ENCODE measurements at regions not wholly inside any gene's neighbourhood (a gene's known extent, or its start where the extent isn't known, plus 50 kb on each side); places are given as distances from the start of the nearest gene placed in this dataset.

- FAIRE-seq (no peak), DNase-seq (ENCODE audit: low read depth, low spot score) (no peak), ATAC-seq (no peak)
- RAD21 ChIA-PET (ENCODE audit: unreplicated experiment): no interaction called here
- POLR2A ChIA-PET: no interaction called here
- H3K4me1 ChIP-seq (ENCODE audit: control insufficient read depth, insufficient read depth, low read length): no peaks in the 10 kb centered on the region
- no peaks in the 10 kb centered on the region for H3K36me3 ChIP-seq (ENCODE audit: control insufficient read depth in 2 of 2, insufficient read depth in 2 of 2, low read length in 1 of 2)
- intact Hi-C loops (cut with micrococcal nuclease; ENCODE audit: unreplicated experiment) (no loop called here), in situ Hi-C loops (cut with MboI) (no loop called here)
- H3K9ac ChIP-seq (ENCODE audit: control insufficient read depth, insufficient read depth, low read length): no peak overlapping the region
- no peaks in the 10 kb centered on the region for H3K79me2 ChIP-seq (ENCODE audit: control insufficient read depth, insufficient read depth, low read length)
- SMC1A ChIA-PET (ENCODE audit: uncharacterized antibody, unreplicated experiment): no interaction called here
- no peak overlapping the region for H3K4me2 ChIP-seq (ENCODE audit: control insufficient read depth, insufficient read depth)
- no peaks in the 10 kb centered on the region for H4K20me1 ChIP-seq (ENCODE audit: control insufficient read depth, insufficient read depth)
- no peaks in the 10 kb centered on the region for H3K27me3 ChIP-seq (replicated peaks in 1 of 2; ENCODE audit: control insufficient read depth in 2 of 2, insufficient read depth in 2 of 2, low read length in 1 of 2)
- no peak overlapping the region for H3K27ac ChIP-seq (ENCODE audit: control insufficient read depth, insufficient read depth)
- CTCF ChIA-PET: no interaction called here
- no peak overlapping the region for H3K4me3 ChIP-seq
- H3K9me3 ChIP-seq (replicated peaks; ENCODE audit: control insufficient read depth, insufficient read depth, low read length): no peaks in the 10 kb centered on the region
- no peak overlapping the region for H2AFZ ChIP-seq (ENCODE audit: control insufficient read depth, low read depth, low read length)
- no TSS peak for BruUV-seq (replicated peaks)
- TF ChIP-seq SUPT20H (IDR thresholded peaks at IDR 0.05; ENCODE audit: borderline replicate concordance, control insufficient read depth, low read depth, low read length) (no peak), SPI1 (IDR thresholded peaks at IDR 0.05; ENCODE audit: borderline replicate concordance, insufficient read depth, low read depth, low read length) (no peak), FOXK2 (IDR thresholded peaks at IDR 0.05) (no peak), PAX5 (IDR thresholded peaks at IDR 0.05; ENCODE audit: borderline replicate concordance, low read depth, low read length) (no peak), MAX (IDR thresholded peaks at IDR 0.05; ENCODE audit: low read depth, low read length) (no peak), SKIL (IDR thresholded peaks at IDR 0.05; ENCODE audit: low read depth, poor library complexity, severe bottlenecking) (no peak)
Measured at GRCh38 chr11:38438091-38438490, 1840.1 kb upstream of the RAG2 start.

- Histone ChIP-seq H3K9ac (ENCODE audit: control insufficient read depth, insufficient read depth, low read length) (no peak overlapping the region), H3K27ac (ENCODE audit: control insufficient read depth, insufficient read depth) (no peak overlapping the region), H3K79me2 (ENCODE audit: control insufficient read depth, insufficient read depth, low read length) (no peaks in the 10 kb centered on the region), H4K20me1 (ENCODE audit: control insufficient read depth, insufficient read depth) (no peaks in the 10 kb centered on the region), H3K9me3 (replicated peaks; ENCODE audit: control insufficient read depth, insufficient read depth, low read length) (no peaks in the 10 kb centered on the region), H3K36me3 (ENCODE audit: control insufficient read depth in 2 of 2, insufficient read depth in 2 of 2, low read length in 1 of 2) (no peaks in the 10 kb centered on the region), H3K4me2 (ENCODE audit: control insufficient read depth, insufficient read depth) (no peak overlapping the region), H3K27me3 (replicated peaks in 1 of 2; ENCODE audit: control insufficient read depth in 2 of 2, insufficient read depth in 2 of 2, low read length in 1 of 2) (no peaks in the 10 kb centered on the region), H3K4me1 (ENCODE audit: control insufficient read depth, insufficient read depth, low read length) (no peaks in the 10 kb centered on the region), H3K4me3 (no peak overlapping the region), H2AFZ (ENCODE audit: control insufficient read depth, low read depth, low read length) (no peak overlapping the region)
- POLR2A ChIA-PET: no interaction called here
- FAIRE-seq (no peak), ATAC-seq (no peak), DNase-seq (ENCODE audit: low read depth, low spot score) (no peak)
- 2% methylated on average over 3 of the region's 3 CpGs for WGBS (ENCODE audit: insufficient coverage, insufficient replicate concordance, low lambda C conversion rate, missing lambda C conversion rate)
- BruUV-seq (replicated peaks): no TSS peak
- RAD21 ChIA-PET (ENCODE audit: unreplicated experiment): no interaction called here
- SMC1A ChIA-PET (ENCODE audit: uncharacterized antibody, unreplicated experiment): no interaction called here
- CTCF ChIA-PET: no interaction called here
- intact Hi-C loops (cut with micrococcal nuclease; ENCODE audit: unreplicated experiment): no loop called here
- in situ Hi-C loops (cut with MboI): no loop called here
- no peak for TF ChIP-seq EP300 (IDR thresholded peaks at IDR 0.05; ENCODE audit: borderline replicate concordance in 1 of 2, control insufficient read depth in 1 of 2, low read depth in 2 of 2, low read length in 2 of 2)
- TF ChIP-seq ZNF24 (IDR thresholded peaks at IDR 0.05): no peak
- TF ChIP-seq BCL11A (IDR thresholded peaks at IDR 0.05; ENCODE audit: low read depth, low read length): no peak
- TF ChIP-seq PML (IDR thresholded peaks at IDR 0.05; ENCODE audit: low read length): no peak
- TF ChIP-seq POU2F2 (IDR thresholded peaks at IDR 0.05; ENCODE audit: borderline replicate concordance, low read depth, low read length): no peak
- no peak for TF ChIP-seq PAX8 (IDR thresholded peaks at IDR 0.05)
- TF ChIP-seq BRCA1 (IDR thresholded peaks at IDR 0.05; ENCODE audit: low read depth, low read length): no peak
- no peak for TF ChIP-seq ZNF274 (IDR thresholded peaks at IDR 0.05; ENCODE audit: insufficient read depth, insufficient read length)
- TF ChIP-seq SMC3 (IDR thresholded peaks at IDR 0.05; ENCODE audit: borderline replicate concordance, low read length): no peak
- no peak for TF ChIP-seq EGR1 (IDR thresholded peaks at IDR 0.05; ENCODE audit: borderline replicate concordance in 1 of 2, low read depth in 2 of 2, low read length in 2 of 2)
- TF ChIP-seq IRF4 (IDR thresholded peaks at IDR 0.05; ENCODE audit: low read depth, low read length): no peak
- TF ChIP-seq YY1 (IDR thresholded peaks at IDR 0.05; ENCODE audit: low read depth, low read length): no peak
- TF ChIP-seq CHD4 (IDR thresholded peaks at IDR 0.05): no peak
- TF ChIP-seq TBL1XR1 (IDR thresholded peaks at IDR 0.05; ENCODE audit: low read depth, low read length): no peak
- TF ChIP-seq ZSCAN29 (IDR thresholded peaks at IDR 0.05): no peak
Measured at GRCh38 chr11:38425578-38425977, 1827.5 kb upstream of the RAG2 start.

All from GM12878 (cell line).